ENCODE measurements at regions not wholly inside any gene's neighbourhood (a gene's known extent, or its start where the extent isn't known, plus 50 kb on each side); places are given as distances from the start of the nearest gene placed in this dataset.

- no peak for TF ChIP-seq CTCF (IDR thresholded peaks at IDR 0.05; ENCODE audit: low read length)
- TF ChIP-seq EZH2 (IDR thresholded peaks at IDR 0.05; ENCODE audit: borderline replicate concordance, low read length): no peak
Observed at GRCh38 chr4:103996637-103997036, 276.9 kb upstream of the TACR3 start.

All from OCI-LY1 (cell line).